ENCODE measurements at regions not wholly inside any gene's neighbourhood (a gene's known extent, or its start where the extent isn't known, plus 50 kb on each side); places are given as distances from the start of the nearest gene placed in this dataset.

DNA sequence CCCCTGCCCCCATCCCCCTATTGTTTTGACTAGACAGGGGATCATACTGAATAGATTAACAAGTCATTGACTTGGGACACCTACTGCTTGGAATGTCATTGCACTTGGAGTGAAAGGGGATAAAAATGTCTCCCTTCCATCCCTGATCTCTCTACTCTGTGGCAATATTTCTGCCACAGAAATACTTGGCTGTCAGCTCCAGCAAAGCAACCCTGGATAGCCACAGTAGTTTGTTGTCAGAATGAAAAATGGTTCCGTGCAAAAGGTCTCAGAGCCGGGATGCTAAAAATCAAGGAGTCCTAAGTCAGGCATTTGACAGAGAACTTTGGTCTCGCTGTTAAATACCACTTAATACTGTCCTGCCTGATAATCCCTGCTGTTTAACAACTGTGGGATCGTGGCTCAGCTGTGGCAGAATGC, 722.0 kb upstream of the SOX9 start:
- Histone ChIP-seq H3K4me3 (no peak overlapping the region), H3K27ac (no peak overlapping the region), H3K27me3 (ENCODE audit: insufficient read depth, low read depth) (no peaks in the 10 kb centered on the region), H4K20me1 (ENCODE audit: insufficient read depth) (no peaks in the 10 kb centered on the region), H3K9me3 (ENCODE audit: insufficient read depth, low read depth) (peaks cover 6% of the 10 kb centered on the region), H3K4me1 (replicated peaks; ENCODE audit: insufficient read depth) (peaks cover 24% of the 10 kb centered on the region), H3K79me2 (ENCODE audit: low read depth) (no peaks in the 10 kb centered on the region), H3K4me2 (no peak overlapping the region), H3K36me3 (ENCODE audit: low read depth) (no peaks in the 10 kb centered on the region), H3K9me2 (ENCODE audit: insufficient read depth) (no peaks in the 10 kb centered on the region), H2AFZ (no peak overlapping the region), H3F3A (ENCODE audit: insufficient read depth, low read depth) (peaks cover 13% of the 10 kb centered on the region; the same call in 1 of the 2 replicates)
- intact Hi-C loops (cut with micrococcal nuclease; ENCODE audit: unreplicated experiment): no loop called here
- ChIA-PET CTCF (no interaction called here), POLR2A (ENCODE audit: unreplicated experiment) (no interaction called here)
- TF ChIP-seq EZH2 (IDR thresholded peaks at IDR 0.05; ENCODE audit: low read depth): no peak
- TF ChIP-seq, protein P1, sequence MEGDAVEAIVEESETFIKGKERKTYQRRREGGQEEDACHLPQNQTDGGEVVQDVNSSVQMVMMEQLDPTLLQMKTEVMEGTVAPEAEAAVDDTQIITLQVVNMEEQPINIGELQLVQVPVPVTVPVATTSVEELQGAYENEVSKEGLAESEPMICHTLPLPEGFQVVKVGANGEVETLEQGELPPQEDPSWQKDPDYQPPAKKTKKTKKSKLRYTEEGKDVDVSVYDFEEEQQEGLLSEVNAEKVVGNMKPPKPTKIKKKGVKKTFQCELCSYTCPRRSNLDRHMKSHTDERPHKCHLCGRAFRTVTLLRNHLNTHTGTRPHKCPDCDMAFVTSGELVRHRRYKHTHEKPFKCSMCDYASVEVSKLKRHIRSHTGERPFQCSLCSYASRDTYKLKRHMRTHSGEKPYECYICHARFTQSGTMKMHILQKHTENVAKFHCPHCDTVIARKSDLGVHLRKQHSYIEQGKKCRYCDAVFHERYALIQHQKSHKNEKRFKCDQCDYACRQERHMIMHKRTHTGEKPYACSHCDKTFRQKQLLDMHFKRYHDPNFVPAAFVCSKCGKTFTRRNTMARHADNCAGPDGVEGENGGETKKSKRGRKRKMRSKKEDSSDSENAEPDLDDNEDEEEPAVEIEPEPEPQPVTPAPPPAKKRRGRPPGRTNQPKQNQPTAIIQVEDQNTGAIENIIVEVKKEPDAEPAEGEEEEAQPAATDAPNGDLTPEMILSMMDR (conservative IDR thresholded peaks at IDR 0.05): no peak
- no TSS peak for BruUV-seq (replicated peaks)
- DNase-seq: no peak

DNA sequence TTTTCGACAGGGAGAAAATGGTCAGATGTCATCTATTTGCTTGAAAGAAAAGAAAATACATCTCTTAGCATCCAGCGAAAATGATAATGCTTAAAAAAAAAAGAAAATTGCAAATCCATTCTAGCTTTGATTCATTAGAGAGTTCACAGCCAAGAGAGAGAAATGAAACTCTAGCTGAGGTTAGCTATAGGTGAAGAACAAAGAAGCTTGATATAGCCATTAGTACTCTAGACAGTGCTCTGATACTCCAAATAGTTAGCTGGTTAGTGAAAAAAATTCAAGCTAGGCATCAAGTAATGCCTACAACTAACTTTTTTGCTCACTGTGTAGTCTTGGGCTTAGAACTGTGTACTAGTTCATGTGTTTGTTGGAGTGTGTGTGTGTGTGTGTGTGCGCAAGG, 721.6 kb upstream of the SOX9 start:
- no peak for DNase-seq
- Histone ChIP-seq H3K4me3 (no peak overlapping the region), H3K4me2 (no peak overlapping the region), H3K27me3 (ENCODE audit: insufficient read depth, low read depth) (no peaks in the 10 kb centered on the region), H3K9me3 (ENCODE audit: insufficient read depth, low read depth) (peaks cover 6% of the 10 kb centered on the region), H2AFZ (no peak overlapping the region), H3K4me1 (replicated peaks; ENCODE audit: insufficient read depth) (peaks cover 28% of the 10 kb centered on the region), H3K36me3 (ENCODE audit: low read depth) (no peaks in the 10 kb centered on the region), H3K9me2 (ENCODE audit: insufficient read depth) (no peaks in the 10 kb centered on the region), H3K79me2 (ENCODE audit: low read depth) (no peaks in the 10 kb centered on the region), H3K27ac (no peak overlapping the region), H3F3A (ENCODE audit: insufficient read depth, low read depth) (peaks cover 17% of the 10 kb centered on the region), H4K20me1 (ENCODE audit: insufficient read depth) (no peaks in the 10 kb centered on the region)
- ChIA-PET CTCF (interaction anchor here (0.7 kb wide), 1 partner anchor 484 kb away, joined by 3 read pairs; no protein-coding TSS in a partner anchor), POLR2A (ENCODE audit: unreplicated experiment) (no interaction called here)
- TF ChIP-seq, protein P1 (conservative IDR thresholded peaks at IDR 0.05): no peak
- TF ChIP-seq EZH2 (IDR thresholded peaks at IDR 0.05; ENCODE audit: low read depth): no peak
- no TSS peak for BruUV-seq (replicated peaks)
- intact Hi-C loops (cut with micrococcal nuclease; ENCODE audit: unreplicated experiment): no loop called here

DNA sequence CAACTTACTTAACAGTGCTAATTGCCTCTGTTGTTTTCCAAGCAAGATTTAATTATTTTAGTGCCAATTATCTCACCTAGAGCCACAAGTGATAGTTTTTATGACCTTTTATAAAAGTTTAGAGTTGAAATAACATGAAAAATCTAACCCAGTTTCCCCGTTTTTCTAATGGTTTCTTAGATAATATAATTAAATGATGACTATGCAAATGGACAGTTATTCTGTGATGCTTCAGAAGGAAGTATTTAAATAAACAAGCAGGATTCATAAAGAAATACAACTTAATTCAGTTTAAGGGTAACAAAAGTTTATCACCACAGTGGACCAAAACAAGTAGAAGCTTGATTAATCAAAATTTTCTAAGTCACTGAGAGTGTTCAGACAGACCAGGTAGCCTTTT, 721.2 kb upstream of the SOX9 start:
- TF ChIP-seq, protein P1 (conservative IDR thresholded peaks at IDR 0.05): no peak
- no peak for TF ChIP-seq EZH2 (IDR thresholded peaks at IDR 0.05; ENCODE audit: low read depth)
- H3K27ac ChIP-seq: no peak overlapping the region
- no peak for DNase-seq
- no peak overlapping the region for H3K4me2 ChIP-seq
- H2AFZ ChIP-seq: no peak overlapping the region
- intact Hi-C loops (cut with micrococcal nuclease; ENCODE audit: unreplicated experiment): no loop called here
- no peaks in the 10 kb centered on the region for H3K79me2 ChIP-seq (ENCODE audit: low read depth)
- H3K9me3 ChIP-seq (ENCODE audit: insufficient read depth, low read depth): peaks cover 6% of the 10 kb centered on the region
- CTCF ChIA-PET: interaction anchor here (0.7 kb wide), 1 partner anchor 484 kb away, joined by 3 read pairs; no protein-coding TSS in a partner anchor
- H3K27me3 ChIP-seq (ENCODE audit: insufficient read depth, low read depth): no peaks in the 10 kb centered on the region
- POLR2A ChIA-PET (ENCODE audit: unreplicated experiment): no interaction called here
- BruUV-seq (replicated peaks): no TSS peak
- peaks cover 21% of the 10 kb centered on the region for H3F3A ChIP-seq (ENCODE audit: insufficient read depth, low read depth)
- H3K9me2 ChIP-seq (ENCODE audit: insufficient read depth): no peaks in the 10 kb centered on the region
- no peaks in the 10 kb centered on the region for H4K20me1 ChIP-seq (ENCODE audit: insufficient read depth)
- no peak overlapping the region for H3K4me3 ChIP-seq
- no peaks in the 10 kb centered on the region for H3K36me3 ChIP-seq (ENCODE audit: low read depth)
- H3K4me1 ChIP-seq (replicated peaks; ENCODE audit: insufficient read depth): peaks cover 32% of the 10 kb centered on the region

Data from PC-9 (cell line).